ENCODE measurements at regions not wholly inside any gene's neighbourhood (a gene's known extent, or its start where the extent isn't known, plus 50 kb on each side); places are given as distances from the start of the nearest gene placed in this dataset.

DNA sequence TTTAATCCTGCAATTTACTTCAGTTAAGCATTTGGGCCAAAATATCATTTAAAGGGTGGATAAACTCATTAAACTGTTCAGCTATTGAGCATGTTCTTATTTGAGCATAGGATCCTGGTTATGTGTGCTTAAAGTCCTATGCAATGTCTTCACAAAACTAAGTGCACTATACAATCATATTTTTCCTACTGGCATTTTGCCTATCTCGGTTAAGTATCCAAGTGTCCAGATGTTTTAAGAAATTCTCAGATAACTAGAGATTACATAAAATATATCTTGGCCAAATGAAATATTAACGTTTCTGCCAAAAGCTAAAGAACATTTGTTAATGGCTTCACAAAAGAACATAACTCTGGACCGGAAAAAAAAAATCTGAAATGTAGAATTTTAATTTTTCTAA, 250.8 kb upstream of the LRFN5 start:
- Histone ChIP-seq H3K9ac (ENCODE audit: low read length) (no peak overlapping the region), H2AFZ (ENCODE audit: low read depth, low read length, severe bottlenecking) (no peak overlapping the region), H3F3A (ENCODE audit: insufficient read depth) (no peaks in the 10 kb centered on the region), H3K36me3 (ENCODE audit: low read length) (0 out of 2 replicates have a peak, but pooled peaks cover 4% of the 10 kb centered on the region), H3K4me3 (ENCODE audit: insufficient read depth, low read length, poor library complexity, severe bottlenecking) (no peak overlapping the region), H4K20me1 (ENCODE audit: low read depth, low read length) (no peaks in the 10 kb centered on the region), H3K27ac (ENCODE audit: low read depth, low read length) (no peak overlapping the region), H3K79me2 (ENCODE audit: insufficient read depth, low read length) (no peaks in the 10 kb centered on the region), H3K9me2 (replicated peaks; ENCODE audit: insufficient read depth, low read length) (no peaks in the 10 kb centered on the region), H3K4me2 (ENCODE audit: low read depth, low read length, poor library complexity, severe bottlenecking) (no peak overlapping the region), H3K9me3 (ENCODE audit: insufficient read depth, low read length) (no peaks in the 10 kb centered on the region), H3K27me3 (ENCODE audit: low read length) (no peaks in the 10 kb centered on the region)
- TF ChIP-seq, protein P1, sequence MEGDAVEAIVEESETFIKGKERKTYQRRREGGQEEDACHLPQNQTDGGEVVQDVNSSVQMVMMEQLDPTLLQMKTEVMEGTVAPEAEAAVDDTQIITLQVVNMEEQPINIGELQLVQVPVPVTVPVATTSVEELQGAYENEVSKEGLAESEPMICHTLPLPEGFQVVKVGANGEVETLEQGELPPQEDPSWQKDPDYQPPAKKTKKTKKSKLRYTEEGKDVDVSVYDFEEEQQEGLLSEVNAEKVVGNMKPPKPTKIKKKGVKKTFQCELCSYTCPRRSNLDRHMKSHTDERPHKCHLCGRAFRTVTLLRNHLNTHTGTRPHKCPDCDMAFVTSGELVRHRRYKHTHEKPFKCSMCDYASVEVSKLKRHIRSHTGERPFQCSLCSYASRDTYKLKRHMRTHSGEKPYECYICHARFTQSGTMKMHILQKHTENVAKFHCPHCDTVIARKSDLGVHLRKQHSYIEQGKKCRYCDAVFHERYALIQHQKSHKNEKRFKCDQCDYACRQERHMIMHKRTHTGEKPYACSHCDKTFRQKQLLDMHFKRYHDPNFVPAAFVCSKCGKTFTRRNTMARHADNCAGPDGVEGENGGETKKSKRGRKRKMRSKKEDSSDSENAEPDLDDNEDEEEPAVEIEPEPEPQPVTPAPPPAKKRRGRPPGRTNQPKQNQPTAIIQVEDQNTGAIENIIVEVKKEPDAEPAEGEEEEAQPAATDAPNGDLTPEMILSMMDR (IDR thresholded peaks at IDR 0.05; ENCODE audit: insufficient read depth, low read length, poor library complexity, severe bottlenecking) = no peak
- TF ChIP-seq EZH2phosphoT487 (conservative IDR thresholded peaks at IDR 0.05; ENCODE audit: low read length) = no peak

DNA sequence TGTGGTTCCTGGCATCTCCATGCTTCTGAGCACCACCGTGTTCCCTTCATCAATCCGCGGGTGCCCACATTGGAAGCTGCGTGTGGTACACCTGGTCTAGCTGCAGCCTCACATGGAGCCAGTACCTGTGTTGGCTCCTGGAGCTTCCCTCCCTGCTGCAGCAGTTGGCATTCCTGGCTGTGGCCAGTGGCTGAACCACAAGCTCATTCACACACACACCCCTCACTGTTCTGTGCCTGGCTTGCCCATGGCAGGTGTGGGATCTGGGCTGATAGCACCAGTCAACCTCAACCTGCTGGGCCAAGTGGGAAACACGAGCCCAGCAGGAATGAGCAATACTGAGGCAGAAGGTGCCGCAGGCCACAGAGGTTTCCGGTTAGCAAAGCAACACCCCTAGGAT, 256.2 kb upstream of the LRFN5 start:
- H3K9me3 ChIP-seq (ENCODE audit: insufficient read depth, low read length) = no peaks in the 10 kb centered on the region
- no peaks in the 10 kb centered on the region for H3K27me3 ChIP-seq (ENCODE audit: low read length)
- no peak overlapping the region for H3K4me2 ChIP-seq (ENCODE audit: low read depth, low read length, poor library complexity, severe bottlenecking)
- no peaks in the 10 kb centered on the region for H4K20me1 ChIP-seq (ENCODE audit: low read depth, low read length)
- TF ChIP-seq EZH2phosphoT487 (conservative IDR thresholded peaks at IDR 0.05; ENCODE audit: low read length) = no peak
- H3K79me2 ChIP-seq (ENCODE audit: insufficient read depth, low read length) = no peaks in the 10 kb centered on the region
- H3K9ac ChIP-seq (ENCODE audit: low read length) = no peak overlapping the region
- no peak overlapping the region for H3K27ac ChIP-seq (ENCODE audit: low read depth, low read length)
- H3K9me2 ChIP-seq (replicated peaks; ENCODE audit: insufficient read depth, low read length) = no peaks in the 10 kb centered on the region
- H3K4me3 ChIP-seq (ENCODE audit: insufficient read depth, low read length, poor library complexity, severe bottlenecking) = no peak overlapping the region
- no peaks in the 10 kb centered on the region for H3F3A ChIP-seq (ENCODE audit: insufficient read depth)
- no peak overlapping the region for H2AFZ ChIP-seq (ENCODE audit: low read depth, low read length, severe bottlenecking)
- H3K36me3 ChIP-seq (ENCODE audit: low read length) = no peaks in the 10 kb centered on the region

DNA sequence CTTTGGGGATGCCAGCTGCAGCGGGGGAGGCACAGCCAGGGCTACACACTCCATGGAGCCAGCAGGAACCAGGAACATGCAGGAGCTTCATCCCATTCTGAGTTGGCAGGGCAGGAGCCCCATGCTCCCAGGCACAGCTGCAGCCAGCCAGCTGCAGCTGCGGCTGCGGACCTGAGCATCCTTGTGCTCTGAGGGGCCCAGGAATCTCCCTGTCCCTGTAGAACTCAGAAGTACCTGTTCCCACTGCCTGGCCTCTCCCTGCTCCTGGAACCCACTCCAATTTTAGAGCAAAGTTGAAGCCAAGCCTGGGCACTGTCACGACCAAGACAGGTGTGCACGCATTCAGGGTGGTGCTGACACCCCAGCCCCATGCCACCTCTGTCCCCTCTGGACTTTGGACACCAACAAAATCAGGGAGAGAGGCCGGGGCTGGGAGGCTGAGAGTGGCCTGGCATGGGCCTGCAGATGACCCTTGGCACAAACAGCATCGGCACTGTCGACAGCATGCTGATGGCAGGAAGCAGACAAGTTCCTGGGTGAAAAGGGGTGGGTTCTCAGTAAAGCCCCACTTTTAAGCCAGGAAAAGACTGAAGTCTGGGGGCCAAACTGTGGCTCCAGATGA, 257.3 kb upstream of the LRFN5 start:
- Histone ChIP-seq H4K20me1 (ENCODE audit: low read depth, low read length) (no peaks in the 10 kb centered on the region), H2AFZ (ENCODE audit: low read depth, low read length, severe bottlenecking) (no peak overlapping the region), H3K27me3 (ENCODE audit: low read length) (no peaks in the 10 kb centered on the region), H3F3A (ENCODE audit: insufficient read depth) (no peaks in the 10 kb centered on the region), H3K4me2 (ENCODE audit: low read depth, low read length, poor library complexity, severe bottlenecking) (no peak overlapping the region), H3K9ac (ENCODE audit: low read length) (no peak overlapping the region), H3K9me2 (replicated peaks; ENCODE audit: insufficient read depth, low read length) (no peaks in the 10 kb centered on the region), H3K9me3 (ENCODE audit: insufficient read depth, low read length) (no peaks in the 10 kb centered on the region), H3K4me3 (ENCODE audit: insufficient read depth, low read length, poor library complexity, severe bottlenecking) (no peak overlapping the region), H3K36me3 (ENCODE audit: low read length) (no peaks in the 10 kb centered on the region), H3K27ac (ENCODE audit: low read depth, low read length) (no peak overlapping the region), H3K79me2 (ENCODE audit: insufficient read depth, low read length) (no peaks in the 10 kb centered on the region)
- no peak for TF ChIP-seq EZH2phosphoT487 (conservative IDR thresholded peaks at IDR 0.05; ENCODE audit: low read length)
- TF ChIP-seq, protein P1 (IDR thresholded peaks at IDR 0.05; ENCODE audit: insufficient read depth, low read length, poor library complexity, severe bottlenecking) = no peak

DNA sequence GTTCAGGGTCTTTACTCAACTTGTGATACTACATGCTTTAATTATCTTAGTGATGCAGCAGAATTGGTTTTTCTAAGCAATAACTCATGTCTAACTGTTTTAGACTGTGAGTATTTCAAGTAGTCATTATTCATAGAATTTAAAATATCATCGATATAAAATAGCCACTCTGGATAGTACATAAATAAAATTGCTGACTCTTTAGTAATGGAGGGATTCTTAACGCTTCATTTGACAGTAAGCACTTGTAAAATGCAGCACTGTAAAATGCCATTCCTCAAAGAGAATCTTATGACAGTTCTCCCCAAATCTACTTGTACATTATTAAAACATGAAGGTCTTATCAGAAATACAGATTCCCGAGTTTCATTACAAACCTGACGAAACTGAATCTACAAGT, 262.8 kb upstream of the LRFN5 start:
- Histone ChIP-seq H3K9me3 (ENCODE audit: insufficient read depth, low read length) (no peaks in the 10 kb centered on the region), H3K27me3 (ENCODE audit: low read length) (no peaks in the 10 kb centered on the region), H3K4me3 (ENCODE audit: insufficient read depth, low read length, poor library complexity, severe bottlenecking) (no peak overlapping the region), H4K20me1 (ENCODE audit: low read depth, low read length) (no peaks in the 10 kb centered on the region), H3K9me2 (replicated peaks; ENCODE audit: insufficient read depth, low read length) (no peaks in the 10 kb centered on the region), H3F3A (ENCODE audit: insufficient read depth) (no peaks in the 10 kb centered on the region), H3K36me3 (ENCODE audit: low read length) (no peaks in the 10 kb centered on the region), H3K9ac (ENCODE audit: low read length) (no peak overlapping the region), H3K4me2 (ENCODE audit: low read depth, low read length, poor library complexity, severe bottlenecking) (no peak overlapping the region), H2AFZ (ENCODE audit: low read depth, low read length, severe bottlenecking) (no peak overlapping the region), H3K27ac (ENCODE audit: low read depth, low read length) (no peak overlapping the region), H3K79me2 (ENCODE audit: insufficient read depth, low read length) (no peaks in the 10 kb centered on the region)
- TF ChIP-seq EZH2phosphoT487 (conservative IDR thresholded peaks at IDR 0.05; ENCODE audit: low read length) = no peak
- TF ChIP-seq, protein P1 (IDR thresholded peaks at IDR 0.05; ENCODE audit: insufficient read depth, low read length, poor library complexity, severe bottlenecking) = no peak
